H1 (cell line): ENCODE measurements at regions not wholly inside any gene's neighbourhood (a gene's known extent, or its start where the extent isn't known, plus 50 kb on each side); places are given as distances from the start of the nearest gene placed in this dataset.

Experiments
- BACH1 ChIP-seq: IDR thresholded peaks from 2 replicates; pipeline ENCODE4 v1.6.1; 2012; ENCODE audit warnings: low read length, improper control_type of control experiment
- BRCA1 ChIP-seq: IDR thresholded peaks from 2 replicates; pipeline ENCODE4 v1.6.1; 2012; ENCODE audit warnings: low read depth, low read length, improper control_type of control experiment
- EGR1 ChIP-seq: IDR thresholded peaks from 2 replicates; pipeline ENCODE4 v1.6.1; 2011; ENCODE audit warnings: low read depth, low read length, borderline replicate concordance
- EZH2 ChIP-seq: fragments of 200-600 bp; sonication (generic); IDR thresholded peaks from 2 replicates; pipeline ENCODE4 v1.7.1; 2012; ENCODE audit warnings: low read depth, mild to moderate bottlenecking, moderate library complexity, low read length, inconsistent platforms; ENCODE audit not compliant: severe bottlenecking
- FOSL1 ChIP-seq: IDR thresholded peaks from 2 replicates; pipeline ENCODE4 v1.6.1; 2011; ENCODE audit warnings: mild to moderate bottlenecking, low read depth, low read length, moderate library complexity; ENCODE audit not compliant: insufficient read depth
- HDAC2 ChIP-seq, 2 experiments: fragments of 300-600 bp in 1 of 2; sonication (generic) in 1 of 2; IDR thresholded peaks; 2 replicates each; pipeline ENCODE4 v1.6.1; 2011 to 2012; ENCODE audit warnings: low read depth in 2 of 2, low read length in 2 of 2, mild to moderate bottlenecking in 2 of 2, moderate library complexity in 2 of 2, borderline replicate concordance in 1 of 2, inconsistent platforms in 1 of 2
- KDM1A ChIP-seq: fragments of 200-600, 300-600 bp; sonication (generic); IDR thresholded peaks from 2 replicates; pipeline ENCODE4 v1.7.1; 2016; ENCODE audit warnings: mild to moderate bottlenecking, low read length, borderline replicate concordance
- POLR2A ChIP-seq, 2 experiments: IDR thresholded peaks; 1 replicate in 1 of 2; 2 replicates in 1 of 2; pipeline ENCODE4 v1.6.1; 2011; ENCODE audit warnings: low read depth in 2 of 2, low read length in 2 of 2, mild to moderate bottlenecking in 2 of 2; ENCODE audit errors: control extremely low read depth in 1 of 2
- SP1 ChIP-seq: IDR thresholded peaks from 2 replicates; pipeline ENCODE4 v1.6.1; 2011; ENCODE audit warnings: low read depth, low read length
- TF ChIP-seq, protein P1 (sequence below), 3 experiments: IDR thresholded peaks; 1 replicate in 2 of 3; 2 replicates in 1 of 3; pipeline versions ENCODE4 v1.5.1 to v1.6.1; 2011; ENCODE audit warnings: low read length in 3 of 3, mild to moderate bottlenecking in 3 of 3, inconsistent platforms in 2 of 3, low read depth in 1 of 3, moderate library complexity in 1 of 3; ENCODE audit not compliant: insufficient read depth in 1 of 3; ENCODE audit errors: control extremely low read depth in 1 of 3
- TF ChIP-seq, protein P2 (sequence below): IDR thresholded peaks from 2 replicates; pipeline ENCODE4 v1.6.1; 2011; ENCODE audit warnings: low read length, improper control_type of control experiment

DNA sequence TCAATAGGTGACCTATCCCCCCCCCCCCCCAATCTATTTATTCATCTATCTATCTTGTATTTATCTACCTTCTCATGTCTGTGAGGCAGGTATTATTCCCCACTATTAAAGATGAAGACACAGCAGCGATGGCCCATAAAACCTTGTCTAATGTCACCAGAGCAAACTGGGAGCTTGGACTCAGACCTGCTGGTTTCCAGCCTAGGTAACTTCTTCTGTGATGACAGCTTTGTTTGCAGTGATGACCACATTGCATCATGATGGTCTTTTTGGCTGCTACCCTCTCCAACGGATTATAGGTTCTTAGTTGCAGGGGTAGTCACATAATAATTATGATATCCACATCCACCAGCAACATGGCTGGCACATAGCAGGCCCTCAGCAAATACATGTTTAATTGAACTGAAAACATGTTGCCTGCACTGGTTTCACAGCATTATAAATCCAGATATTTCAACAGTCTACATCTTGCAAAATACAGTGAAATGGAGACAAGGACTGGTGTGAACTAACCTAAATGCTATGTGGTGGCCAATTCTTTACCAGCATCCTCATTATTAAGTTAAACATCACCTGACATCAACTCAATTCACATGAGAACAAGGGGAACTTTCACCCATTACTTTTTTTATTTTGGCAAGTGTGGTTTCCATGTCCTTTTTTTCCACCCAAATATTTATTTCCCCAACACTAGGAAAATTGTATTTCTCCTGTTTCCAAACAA lies 712.5 kb upstream of the NRSN1 start:
- TF ChIP-seq EGR1 (no peak), EZH2 (no peak), BACH1 (no peak), HDAC2 (IDR thresholded peaks at IDR 0.05; ENCODE audit: borderline replicate concordance in 1 of 2, low read depth in 2 of 2, low read length in 2 of 2) (no peak), KDM1A (no peak), POLR2A (IDR thresholded peaks at IDR 0.05; ENCODE audit: control extremely low read depth in 1 of 2, low read depth in 2 of 2, low read length in 2 of 2) (no peak), SP1 (no peak), BRCA1 (no peak), FOSL1 (no peak)
- TF ChIP-seq, protein P1, sequence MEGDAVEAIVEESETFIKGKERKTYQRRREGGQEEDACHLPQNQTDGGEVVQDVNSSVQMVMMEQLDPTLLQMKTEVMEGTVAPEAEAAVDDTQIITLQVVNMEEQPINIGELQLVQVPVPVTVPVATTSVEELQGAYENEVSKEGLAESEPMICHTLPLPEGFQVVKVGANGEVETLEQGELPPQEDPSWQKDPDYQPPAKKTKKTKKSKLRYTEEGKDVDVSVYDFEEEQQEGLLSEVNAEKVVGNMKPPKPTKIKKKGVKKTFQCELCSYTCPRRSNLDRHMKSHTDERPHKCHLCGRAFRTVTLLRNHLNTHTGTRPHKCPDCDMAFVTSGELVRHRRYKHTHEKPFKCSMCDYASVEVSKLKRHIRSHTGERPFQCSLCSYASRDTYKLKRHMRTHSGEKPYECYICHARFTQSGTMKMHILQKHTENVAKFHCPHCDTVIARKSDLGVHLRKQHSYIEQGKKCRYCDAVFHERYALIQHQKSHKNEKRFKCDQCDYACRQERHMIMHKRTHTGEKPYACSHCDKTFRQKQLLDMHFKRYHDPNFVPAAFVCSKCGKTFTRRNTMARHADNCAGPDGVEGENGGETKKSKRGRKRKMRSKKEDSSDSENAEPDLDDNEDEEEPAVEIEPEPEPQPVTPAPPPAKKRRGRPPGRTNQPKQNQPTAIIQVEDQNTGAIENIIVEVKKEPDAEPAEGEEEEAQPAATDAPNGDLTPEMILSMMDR (IDR thresholded peaks at IDR 0.05; ENCODE audit: control extremely low read depth in 1 of 3, insufficient read depth in 1 of 3, low read depth in 1 of 3, low read length in 3 of 3), result no peak
- TF ChIP-seq, protein P2, sequence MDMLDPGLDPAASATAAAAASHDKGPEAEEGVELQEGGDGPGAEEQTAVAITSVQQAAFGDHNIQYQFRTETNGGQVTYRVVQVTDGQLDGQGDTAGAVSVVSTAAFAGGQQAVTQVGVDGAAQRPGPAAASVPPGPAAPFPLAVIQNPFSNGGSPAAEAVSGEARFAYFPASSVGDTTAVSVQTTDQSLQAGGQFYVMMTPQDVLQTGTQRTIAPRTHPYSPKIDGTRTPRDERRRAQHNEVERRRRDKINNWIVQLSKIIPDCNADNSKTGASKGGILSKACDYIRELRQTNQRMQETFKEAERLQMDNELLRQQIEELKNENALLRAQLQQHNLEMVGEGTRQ, result no peak
